ENCODE measurements at regions not wholly inside any gene's neighbourhood (a gene's known extent, or its start where the extent isn't known, plus 50 kb on each side); places are given as distances from the start of the nearest gene placed in this dataset.

GRCh38 chr6:142551274-142551811 lies 249.5 kb downstream of the ADGRG6 start:
- TF ChIP-seq CTCF (optimal IDR thresholded peaks at IDR 0.05 in 1 of 3, IDR thresholded peaks at IDR 0.05 in 1 of 3, conservative IDR thresholded peaks at IDR 0.05 in 1 of 3; ENCODE audit: extremely low read depth in 1 of 3, insufficient read depth in 2 of 3, low read length in 3 of 3) (peak; percentile 25 to 35 (median 30)), EZH2 (IDR thresholded peaks at IDR 0.05; ENCODE audit: low read length) (no peak)
